Thyroid gland (tissue), 4 donors: ENCODE measurements at regions not wholly inside any gene's neighbourhood (a gene's known extent, or its start where the extent isn't known, plus 50 kb on each side); places are given as distances from the start of the nearest gene placed in this dataset.

ENCODE experiments used
- POLR2A ChIP-seq, 2 donors: fragments of 450-650 bp; IDR thresholded peaks; one replicate each; pipeline ENCODE4 v1.6.1; 2017; ENCODE audit warnings: antibody characterized with exemption in 2 of 2, mild to moderate bottlenecking in 2 of 2, moderate library complexity in 1 of 2
- TF ChIP-seq, protein P1 (sequence below), 6 experiments: fragments of 200-600 bp in 3 of 6; fragments of 450-650 bp in 3 of 6; sonication (generic) in 3 of 6; IDR thresholded peaks; one replicate each; pipeline ENCODE4 v1.5.1; 2016 to 2019; ENCODE audit warnings: antibody characterized with exemption in 6 of 6, mild to moderate bottlenecking in 2 of 6, inconsistent platforms in 1 of 6, moderate library complexity in 1 of 6

DNA sequence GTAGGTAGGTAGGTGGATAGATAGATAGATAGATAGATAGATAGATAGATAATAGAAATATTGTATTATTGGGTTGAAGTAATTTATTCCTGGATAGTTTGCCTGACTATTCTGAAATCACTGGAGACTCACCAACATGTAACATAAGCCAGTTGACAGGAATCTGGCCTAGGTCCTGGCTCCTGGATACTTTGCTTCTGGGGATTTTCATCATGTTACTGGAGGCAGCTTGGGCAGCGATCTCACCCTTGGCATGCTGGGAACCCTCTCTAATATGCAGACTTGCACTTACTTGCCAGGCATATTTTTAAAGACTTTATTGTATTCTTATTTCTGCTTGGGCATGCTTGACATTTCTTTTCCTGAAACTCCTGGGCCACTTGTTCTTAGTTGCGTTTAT, 709.1 kb upstream of the FZD8 start:
- TF ChIP-seq, protein P1, sequence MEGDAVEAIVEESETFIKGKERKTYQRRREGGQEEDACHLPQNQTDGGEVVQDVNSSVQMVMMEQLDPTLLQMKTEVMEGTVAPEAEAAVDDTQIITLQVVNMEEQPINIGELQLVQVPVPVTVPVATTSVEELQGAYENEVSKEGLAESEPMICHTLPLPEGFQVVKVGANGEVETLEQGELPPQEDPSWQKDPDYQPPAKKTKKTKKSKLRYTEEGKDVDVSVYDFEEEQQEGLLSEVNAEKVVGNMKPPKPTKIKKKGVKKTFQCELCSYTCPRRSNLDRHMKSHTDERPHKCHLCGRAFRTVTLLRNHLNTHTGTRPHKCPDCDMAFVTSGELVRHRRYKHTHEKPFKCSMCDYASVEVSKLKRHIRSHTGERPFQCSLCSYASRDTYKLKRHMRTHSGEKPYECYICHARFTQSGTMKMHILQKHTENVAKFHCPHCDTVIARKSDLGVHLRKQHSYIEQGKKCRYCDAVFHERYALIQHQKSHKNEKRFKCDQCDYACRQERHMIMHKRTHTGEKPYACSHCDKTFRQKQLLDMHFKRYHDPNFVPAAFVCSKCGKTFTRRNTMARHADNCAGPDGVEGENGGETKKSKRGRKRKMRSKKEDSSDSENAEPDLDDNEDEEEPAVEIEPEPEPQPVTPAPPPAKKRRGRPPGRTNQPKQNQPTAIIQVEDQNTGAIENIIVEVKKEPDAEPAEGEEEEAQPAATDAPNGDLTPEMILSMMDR (IDR thresholded peaks at IDR 0.05): no peak
- no peak for TF ChIP-seq POLR2A (IDR thresholded peaks at IDR 0.05)
